SK-N-SH (cell line): ENCODE measurements at regions not wholly inside any gene's neighbourhood (a gene's known extent, or its start where the extent isn't known, plus 50 kb on each side); places are given as distances from the start of the nearest gene placed in this dataset.

Experiments
- CTCF ChIA-PET: fragments of 300-600, 350-600 bp; formaldehyde crosslinking; extraction: SDS; loops from one replicate; lab custom pipeline; 2021; lab: Yijun Ruan, JAX
- POLR2A ChIA-PET: fragments of 350-600 bp; sonication (Branson Sonifier 250); formaldehyde crosslinking; extraction: SDS; loops from one replicate; lab custom pipeline; 2020; ENCODE audit warnings: antibody characterized with exemption, inconsistent platforms; lab: Yijun Ruan, JAX
- DNase-seq: peaks from one replicate; pipeline ENCODE4 v3.0.0; 2012
- H2AFZ ChIP-seq: fragments of 200-600 bp; sonication (generic); 2 replicates; pipeline ENCODE4 v1.8.1; 2016; ENCODE audit warnings: antibody characterized with exemption, mild to moderate bottlenecking, low read depth
- H3F3A ChIP-seq: fragments of 200-600 bp; sonication (generic); replicated peaks from 2 replicates; pipeline ENCODE3; 2016; ENCODE audit warnings: antibody characterized with exemption, mild to moderate bottlenecking; ENCODE audit not compliant: insufficient read depth
- H3K27ac ChIP-seq, 2 experiments: fragments of 200-500 bp in 1 of 2; fragments of 200-600 bp in 1 of 2; sonication (Bioruptor generic) in 1 of 2; sonication (generic), shearing (Covaris generic) in 1 of 2; 2 replicates each; pipeline versions ENCODE4 v1.5.1 to v1.6.1; 2014 to 2016; ENCODE audit warnings: low read depth in 2 of 2, inconsistent platforms in 1 of 2, low read length in 1 of 2, mild to moderate bottlenecking in 1 of 2, mixed read lengths in 1 of 2
- H3K27me3 ChIP-seq: fragments of 200-600 bp; sonication (generic), shearing (Covaris generic); 2 replicates; pipeline ENCODE4 v1.6.1; 2016; ENCODE audit warnings: mixed run types; ENCODE audit not compliant: insufficient read depth
- H3K36me3 ChIP-seq, 2 experiments: fragments of 200-500 bp in 1 of 2; fragments of 200-600 bp in 1 of 2; sonication (Bioruptor generic) in 1 of 2; sonication (generic) in 1 of 2; replicated peaks in 1 of 2; 2 replicates each; pipeline versions ENCODE3 to v1.5.1; 2014 to 2016; ENCODE audit warnings: low read length in 1 of 2, mild to moderate bottlenecking in 1 of 2; ENCODE audit not compliant: insufficient read depth in 2 of 2, control insufficient read depth in 1 of 2
- H3K4me1 ChIP-seq, 2 experiments: fragments of 200-500 bp in 1 of 2; fragments of 200-600 bp in 1 of 2; sonication (Bioruptor generic) in 1 of 2; sonication (generic), shearing (Covaris generic) in 1 of 2; 2 replicates each; pipeline versions ENCODE4 v1.5.1 to v1.6.1; 2014 to 2016; ENCODE audit warnings: low read depth in 1 of 2, low read length in 1 of 2, mixed run types in 1 of 2; ENCODE audit not compliant: insufficient read depth in 2 of 2, control insufficient read depth in 1 of 2
- H3K4me2 ChIP-seq: fragments of 200-600 bp; sonication (generic), shearing (Covaris generic); 2 replicates; pipeline ENCODE4 v1.6.1; 2017; ENCODE audit warnings: mixed run types
- H3K4me3 ChIP-seq, 2 experiments: fragments of 200-500 bp in 1 of 2; fragments of 200-600 bp in 1 of 2; sonication (Bioruptor generic) in 1 of 2; sonication (generic), shearing (Covaris generic) in 1 of 2; 2 replicates each; pipeline versions ENCODE4 v1.5.1 to v1.8.1; 2014 to 2016; ENCODE audit warnings: low read depth in 2 of 2, inconsistent platforms in 1 of 2, low read length in 1 of 2, mild to moderate bottlenecking in 1 of 2, mixed read lengths in 1 of 2, moderate library complexity in 1 of 2
- H3K79me2 ChIP-seq: fragments of 200-600 bp; sonication (generic); 2 replicates; pipeline ENCODE4 v1.8.1; 2017; ENCODE audit warnings: mild to moderate bottlenecking; ENCODE audit not compliant: insufficient read depth
- H3K9ac ChIP-seq: fragments of 200-600 bp; sonication (generic); 2 replicates; pipeline ENCODE4 v1.6.1; 2017; ENCODE audit warnings: mixed run types
- H3K9me2 ChIP-seq: fragments of 200-600 bp; sonication (generic); 2 replicates; pipeline ENCODE4 v1.6.1; 2017; ENCODE audit warnings: mixed run types
- H3K9me3 ChIP-seq: fragments of 200-600 bp; sonication (generic); 2 replicates; pipeline ENCODE4 v1.6.1; 2017; ENCODE audit warnings: mixed run types, mild to moderate bottlenecking, moderate library complexity
- H4K20me1 ChIP-seq: fragments of 200-600 bp; sonication (generic); 2 replicates; pipeline ENCODE4 v1.6.1; 2017; ENCODE audit warnings: mild to moderate bottlenecking, mixed run types; ENCODE audit not compliant: insufficient read depth
- CHD2 ChIP-seq: fragments of 150-350 bp; IDR thresholded peaks from 2 replicates; pipeline ENCODE4 v1.6.1; 2018; ENCODE audit warnings: low read length; ENCODE audit not compliant: partially characterized antibody
- ELF1 ChIP-seq: IDR thresholded peaks from 2 replicates; pipeline ENCODE4 v1.4.0; 2012
- EP300 ChIP-seq, 2 experiments: IDR thresholded peaks; 2 replicates each; pipeline versions ENCODE4 v1.4.0 to v1.6.1; 2012; ENCODE audit warnings: borderline replicate concordance in 1 of 2, low read depth in 1 of 2, low read length in 1 of 2
- FOSL2 ChIP-seq: IDR thresholded peaks from 2 replicates; pipeline ENCODE4 v1.4.0; 2012; ENCODE audit warnings: low read depth, mild to moderate bottlenecking, moderate library complexity, borderline replicate concordance
- FOXJ3 ChIP-seq: sonication (generic); formaldehyde crosslinking; IDR thresholded peaks from 2 replicates; pipeline ENCODE4 v1.5.1; 2020; ENCODE audit warnings: mild to moderate bottlenecking, missing genetic modification reagents
- FOXM1 ChIP-seq: IDR thresholded peaks from 2 replicates; pipeline ENCODE4 v1.4.0; 2012; ENCODE audit warnings: low read depth, mild to moderate bottlenecking
- GABPA ChIP-seq: IDR thresholded peaks from 2 replicates; pipeline ENCODE4 v1.4.0; 2012; ENCODE audit warnings: low read depth, mild to moderate bottlenecking
- JUND ChIP-seq: IDR thresholded peaks from 2 replicates; pipeline ENCODE4 v1.4.0; 2012
- MXI1 ChIP-seq: IDR thresholded peaks from 2 replicates; pipeline ENCODE4 v1.6.1; 2012; ENCODE audit warnings: mild to moderate bottlenecking, low read depth, low read length, improper control_type of control experiment
- POLR2AphosphoS5 ChIP-seq: IDR thresholded peaks from 2 replicates; pipeline ENCODE4 v1.6.1; 2012; ENCODE audit warnings: low read depth, low read length
- RAD21 ChIP-seq: IDR thresholded peaks from 2 replicates; pipeline ENCODE4 v1.6.1; 2012; ENCODE audit warnings: mild to moderate bottlenecking, low read length
- REST ChIP-seq: IDR thresholded peaks from 2 replicates; pipeline ENCODE4 v1.6.1; 2012; ENCODE audit warnings: mild to moderate bottlenecking, low read depth, low read length, moderate library complexity
- RXRA ChIP-seq: IDR thresholded peaks from 2 replicates; pipeline ENCODE4 v1.4.0; 2012; ENCODE audit warnings: low read depth, mild to moderate bottlenecking, borderline replicate concordance
- SIN3A ChIP-seq: IDR thresholded peaks from 2 replicates; pipeline ENCODE4 v1.6.1; 2012; ENCODE audit warnings: low read depth, mild to moderate bottlenecking, low read length, moderate library complexity, borderline replicate concordance
- SMC3 ChIP-seq: IDR thresholded peaks from 2 replicates; pipeline ENCODE4 v1.6.1; 2012; ENCODE audit warnings: low read depth, low read length, improper control_type of control experiment
- TAF1 ChIP-seq: IDR thresholded peaks from 2 replicates; pipeline ENCODE4 v1.6.1; 2012; ENCODE audit warnings: low read depth, mild to moderate bottlenecking, low read length, moderate library complexity, borderline replicate concordance
- TCF12 ChIP-seq: IDR thresholded peaks from 2 replicates; pipeline ENCODE4 v1.4.0; 2012
- TEAD4 ChIP-seq: IDR thresholded peaks from 2 replicates; pipeline ENCODE4 v1.4.0; 2012; ENCODE audit warnings: mild to moderate bottlenecking, borderline replicate concordance; ENCODE audit not compliant: insufficient read depth
- WGBS: methylation state at CpG from one replicate; pipeline ENCODE4 v1.1.6; 2017; ENCODE audit warnings: low lambda C conversion rate; 5-methylcytosine and 5-hydroxymethylcytosine counted together
- TF ChIP-seq, protein P1 (sequence below): fragments of 200-600 bp; sonication (generic); IDR thresholded peaks from 2 replicates; pipeline ENCODE4 v1.6.1; 2017; ENCODE audit warnings: antibody characterized with exemption, mild to moderate bottlenecking, moderate library complexity
- TF ChIP-seq, protein P2 (sequence below): IDR thresholded peaks from 2 replicates; pipeline ENCODE4 v1.4.0; 2012; ENCODE audit warnings: low read depth

DNA sequence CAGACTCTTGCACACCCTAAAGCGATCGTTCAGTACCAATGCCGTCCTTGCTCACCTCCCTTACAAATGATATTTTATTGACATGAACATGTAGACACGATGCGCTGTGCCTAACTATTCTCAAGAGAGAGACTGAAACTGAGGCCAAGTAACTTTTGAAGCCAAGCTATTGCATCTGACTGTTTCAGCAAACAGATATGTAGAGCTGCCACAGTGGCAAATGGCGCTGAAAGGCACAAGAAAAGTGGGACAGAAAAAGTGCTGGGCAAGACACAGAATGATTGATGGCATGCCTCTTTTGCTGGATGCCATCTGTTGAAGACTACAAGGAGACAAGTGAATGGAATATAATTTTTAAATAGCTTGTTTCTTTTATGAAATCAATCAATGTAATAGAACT, 1157.2 kb upstream of the ADGRL4 start:
- no peak for DNase-seq
- H3K4me2 ChIP-seq = no peak overlapping the region
- no peak overlapping the region for H3K27ac ChIP-seq
- H3K9ac ChIP-seq = no peak overlapping the region
- H3K36me3 ChIP-seq = no peaks in the 10 kb centered on the region
- 0 out of 2 replicates have a peak overlapping the region, but pooled peaks have one; percentile 1 for H2AFZ ChIP-seq
- POLR2A ChIA-PET = no interaction called here
- H3K4me3 ChIP-seq = no peak overlapping the region
- peaks cover 4% of the 10 kb centered on the region for H3F3A ChIP-seq
- H4K20me1 ChIP-seq = no peaks in the 10 kb centered on the region
- no peaks in the 10 kb centered on the region; the same call in 1 of the 2 replicates for H3K79me2 ChIP-seq
- H3K9me3 ChIP-seq = no peaks in the 10 kb centered on the region
- TF ChIP-seq ELF1 = no peak
- TF ChIP-seq CHD2 = no peak
- TF ChIP-seq SMC3 = no peak
- TF ChIP-seq FOXM1 = no peak
- no peak for TF ChIP-seq TAF1
- TF ChIP-seq TCF12 = no peak
- no peak for TF ChIP-seq JUND
- no peak for TF ChIP-seq POLR2AphosphoS5
- TF ChIP-seq SIN3A = no peak
- TF ChIP-seq REST = no peak
- TF ChIP-seq, protein P1, sequence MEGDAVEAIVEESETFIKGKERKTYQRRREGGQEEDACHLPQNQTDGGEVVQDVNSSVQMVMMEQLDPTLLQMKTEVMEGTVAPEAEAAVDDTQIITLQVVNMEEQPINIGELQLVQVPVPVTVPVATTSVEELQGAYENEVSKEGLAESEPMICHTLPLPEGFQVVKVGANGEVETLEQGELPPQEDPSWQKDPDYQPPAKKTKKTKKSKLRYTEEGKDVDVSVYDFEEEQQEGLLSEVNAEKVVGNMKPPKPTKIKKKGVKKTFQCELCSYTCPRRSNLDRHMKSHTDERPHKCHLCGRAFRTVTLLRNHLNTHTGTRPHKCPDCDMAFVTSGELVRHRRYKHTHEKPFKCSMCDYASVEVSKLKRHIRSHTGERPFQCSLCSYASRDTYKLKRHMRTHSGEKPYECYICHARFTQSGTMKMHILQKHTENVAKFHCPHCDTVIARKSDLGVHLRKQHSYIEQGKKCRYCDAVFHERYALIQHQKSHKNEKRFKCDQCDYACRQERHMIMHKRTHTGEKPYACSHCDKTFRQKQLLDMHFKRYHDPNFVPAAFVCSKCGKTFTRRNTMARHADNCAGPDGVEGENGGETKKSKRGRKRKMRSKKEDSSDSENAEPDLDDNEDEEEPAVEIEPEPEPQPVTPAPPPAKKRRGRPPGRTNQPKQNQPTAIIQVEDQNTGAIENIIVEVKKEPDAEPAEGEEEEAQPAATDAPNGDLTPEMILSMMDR = no peak
- no peak for TF ChIP-seq RAD21
- TF ChIP-seq GABPA = no peak
- no peak for TF ChIP-seq FOXJ3 (CRISPR knock-in tag)
- no peak for TF ChIP-seq MXI1
- no peak for TF ChIP-seq TEAD4
- no peak for TF ChIP-seq EP300 (IDR thresholded peaks at IDR 0.05; ENCODE audit: borderline replicate concordance in 1 of 2, low read depth in 1 of 2, low read length in 1 of 2)
- TF ChIP-seq FOSL2 = no peak
- TF ChIP-seq RXRA = no peak
- TF ChIP-seq, protein P2, sequence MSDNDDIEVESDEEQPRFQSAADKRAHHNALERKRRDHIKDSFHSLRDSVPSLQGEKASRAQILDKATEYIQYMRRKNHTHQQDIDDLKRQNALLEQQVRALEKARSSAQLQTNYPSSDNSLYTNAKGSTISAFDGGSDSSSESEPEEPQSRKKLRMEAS = no peak
- TF ChIP-seq, all 33 proteins: peak for 0
- Histone ChIP-seq H3K4me1 (no peaks in the 10 kb centered on the region), H3K9me2 (no peaks in the 10 kb centered on the region), H3K27me3 (no peaks in the 10 kb centered on the region)
- CTCF ChIA-PET = no interaction called here
- 81% methylated on average over 6 of the region's 6 CpGs for WGBS
